ENCODE measurements at regions not wholly inside any gene's neighbourhood (a gene's known extent, or its start where the extent isn't known, plus 50 kb on each side); places are given as distances from the start of the nearest gene placed in this dataset.

DNA sequence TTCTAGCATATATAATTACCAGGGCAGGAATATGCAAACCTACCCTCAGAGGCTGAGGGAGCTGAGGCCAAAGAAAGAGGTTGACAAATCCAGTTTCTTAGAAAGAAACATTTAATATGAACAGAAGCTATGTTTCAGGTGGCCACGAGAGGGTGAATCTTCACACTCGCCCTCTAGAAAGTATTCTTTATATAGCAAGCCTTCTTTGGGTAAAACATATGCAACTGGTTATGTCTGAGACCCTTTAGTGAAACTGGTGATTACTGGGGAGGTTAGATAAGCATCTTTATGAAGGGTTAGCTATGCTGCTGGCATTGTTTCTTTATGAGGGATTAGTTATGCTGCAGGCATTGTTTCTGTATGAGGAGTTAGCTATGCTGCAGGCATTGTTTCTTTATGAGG lies 50.7 kb upstream of the GOLGA6L2 start:
- Histone ChIP-seq H2AFZ (ENCODE audit: low read depth, low read length, severe bottlenecking) (no peak overlapping the region), H3K27ac (ENCODE audit: low read depth, low read length) (no peak overlapping the region), H3K27me3 (ENCODE audit: low read length) (no peaks in the 10 kb centered on the region), H3K4me2 (ENCODE audit: low read depth, low read length, poor library complexity, severe bottlenecking) (no peak overlapping the region), H3K4me3 (ENCODE audit: insufficient read depth, low read length, poor library complexity, severe bottlenecking) (no peak overlapping the region), H3K79me2 (ENCODE audit: insufficient read depth, low read length) (no peaks in the 10 kb centered on the region), H3K9me2 (replicated peaks; ENCODE audit: insufficient read depth, low read length) (no peaks in the 10 kb centered on the region), H3K9ac (ENCODE audit: low read length) (no peak overlapping the region), H3K36me3 (ENCODE audit: low read length) (no peaks in the 10 kb centered on the region), H3F3A (ENCODE audit: insufficient read depth) (no peaks in the 10 kb centered on the region), H3K9me3 (ENCODE audit: insufficient read depth, low read length) (no peaks in the 10 kb centered on the region), H4K20me1 (ENCODE audit: low read depth, low read length) (no peaks in the 10 kb centered on the region)
- TF ChIP-seq, protein P1, sequence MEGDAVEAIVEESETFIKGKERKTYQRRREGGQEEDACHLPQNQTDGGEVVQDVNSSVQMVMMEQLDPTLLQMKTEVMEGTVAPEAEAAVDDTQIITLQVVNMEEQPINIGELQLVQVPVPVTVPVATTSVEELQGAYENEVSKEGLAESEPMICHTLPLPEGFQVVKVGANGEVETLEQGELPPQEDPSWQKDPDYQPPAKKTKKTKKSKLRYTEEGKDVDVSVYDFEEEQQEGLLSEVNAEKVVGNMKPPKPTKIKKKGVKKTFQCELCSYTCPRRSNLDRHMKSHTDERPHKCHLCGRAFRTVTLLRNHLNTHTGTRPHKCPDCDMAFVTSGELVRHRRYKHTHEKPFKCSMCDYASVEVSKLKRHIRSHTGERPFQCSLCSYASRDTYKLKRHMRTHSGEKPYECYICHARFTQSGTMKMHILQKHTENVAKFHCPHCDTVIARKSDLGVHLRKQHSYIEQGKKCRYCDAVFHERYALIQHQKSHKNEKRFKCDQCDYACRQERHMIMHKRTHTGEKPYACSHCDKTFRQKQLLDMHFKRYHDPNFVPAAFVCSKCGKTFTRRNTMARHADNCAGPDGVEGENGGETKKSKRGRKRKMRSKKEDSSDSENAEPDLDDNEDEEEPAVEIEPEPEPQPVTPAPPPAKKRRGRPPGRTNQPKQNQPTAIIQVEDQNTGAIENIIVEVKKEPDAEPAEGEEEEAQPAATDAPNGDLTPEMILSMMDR (IDR thresholded peaks at IDR 0.05; ENCODE audit: insufficient read depth, low read length, poor library complexity, severe bottlenecking), result peak; percentile 39
- TF ChIP-seq EZH2phosphoT487 (conservative IDR thresholded peaks at IDR 0.05; ENCODE audit: low read length), result no peak

Data from SU-DHL-6 (cell line).